Osteoblast (primary cell): ENCODE measurements at regions not wholly inside any gene's neighbourhood (a gene's known extent, or its start where the extent isn't known, plus 50 kb on each side); places are given as distances from the start of the nearest gene placed in this dataset.
"Not testable (repeated sequence)": the region's sequence is repeated elsewhere in the genome, so short reads cannot be mapped to it uniquely, and the experiment has no call there.

ENCODE experiments used
- DNase-seq: peaks from one replicate; pipeline ENCODE4 v3.0.0; 2011; ENCODE audit warnings: low spot score, mixed read lengths; ENCODE audit not compliant: insufficient read length; ENCODE audit errors: missing footprints
- H2AFZ ChIP-seq: 2 replicates; pipeline ENCODE4 v1.6.0; 2011; ENCODE audit warnings: mild to moderate bottlenecking, low read length
- H3K27ac ChIP-seq: 2 replicates; pipeline ENCODE4 v1.5.1; 2011; ENCODE audit warnings: mild to moderate bottlenecking, low read depth, low read length, moderate library complexity
- H3K27me3 ChIP-seq: 2 replicates; pipeline ENCODE4 v1.6.0; 2012; ENCODE audit warnings: mild to moderate bottlenecking, control low read depth, inconsistent platforms, low read length, moderate library complexity; ENCODE audit not compliant: insufficient read depth
- H3K36me3 ChIP-seq: 2 replicates; pipeline ENCODE4 v1.5.1; 2011; ENCODE audit warnings: mild to moderate bottlenecking, low read length, control low read depth, moderate library complexity; ENCODE audit not compliant: insufficient read depth
- H3K4me1 ChIP-seq: 2 replicates; pipeline ENCODE4 v1.5.1; 2011; ENCODE audit warnings: mild to moderate bottlenecking, low read length, control low read depth, moderate library complexity; ENCODE audit not compliant: insufficient read depth
- H3K4me2 ChIP-seq: 2 replicates; pipeline ENCODE4 v1.6.0; 2011; ENCODE audit warnings: mild to moderate bottlenecking, low read length; ENCODE audit not compliant: insufficient read depth
- H3K4me3 ChIP-seq: fragments of 200-600 bp; sonication (generic); 3 replicates; pipeline ENCODE4 v1.5.1; 2012; ENCODE audit warnings: mild to moderate bottlenecking, low read length, inconsistent platforms; ENCODE audit not compliant: insufficient read depth
- H3K79me2 ChIP-seq: 2 replicates; pipeline ENCODE4 v1.6.0; 2012; ENCODE audit warnings: mild to moderate bottlenecking, low read length, control low read depth, inconsistent platforms; ENCODE audit not compliant: insufficient read depth
- H3K9me3 ChIP-seq: 2 replicates; pipeline ENCODE4 v1.5.1; 2011; ENCODE audit warnings: low read depth, low read length, control low read depth
- H4K20me1 ChIP-seq: 2 replicates; pipeline ENCODE4 v1.6.0; 2012; ENCODE audit warnings: mild to moderate bottlenecking, low read length, control low read depth; ENCODE audit not compliant: insufficient read depth

DNA sequence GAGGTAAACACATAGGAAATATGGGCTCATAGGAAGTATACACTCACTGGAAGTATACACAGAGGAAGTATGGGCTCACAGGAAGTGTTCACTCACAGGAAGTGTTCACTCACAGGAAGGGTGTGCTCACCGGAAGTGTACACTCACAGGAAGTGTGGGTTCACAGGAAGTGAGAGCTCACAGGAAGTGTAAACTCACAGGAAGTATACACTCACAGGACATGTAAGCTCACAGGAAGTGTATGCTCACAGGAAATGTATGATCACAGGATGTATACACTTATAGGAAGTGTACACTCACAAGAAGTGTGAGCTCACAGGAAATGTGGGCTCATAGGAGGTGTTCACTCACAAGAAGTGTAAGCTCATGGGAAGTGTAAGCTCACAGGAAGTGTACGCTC, 88.1 kb downstream of the ATP6V0E2 start:
- H3K36me3 ChIP-seq, DNase-seq, H2AFZ ChIP-seq, H3K79me2 ChIP-seq, H3K9me3 ChIP-seq, H4K20me1 ChIP-seq, H3K4me3 ChIP-seq, H3K4me1 ChIP-seq, H3K27ac ChIP-seq, H3K27me3 ChIP-seq, H3K4me2 ChIP-seq: not testable (repeated sequence)

DNA sequence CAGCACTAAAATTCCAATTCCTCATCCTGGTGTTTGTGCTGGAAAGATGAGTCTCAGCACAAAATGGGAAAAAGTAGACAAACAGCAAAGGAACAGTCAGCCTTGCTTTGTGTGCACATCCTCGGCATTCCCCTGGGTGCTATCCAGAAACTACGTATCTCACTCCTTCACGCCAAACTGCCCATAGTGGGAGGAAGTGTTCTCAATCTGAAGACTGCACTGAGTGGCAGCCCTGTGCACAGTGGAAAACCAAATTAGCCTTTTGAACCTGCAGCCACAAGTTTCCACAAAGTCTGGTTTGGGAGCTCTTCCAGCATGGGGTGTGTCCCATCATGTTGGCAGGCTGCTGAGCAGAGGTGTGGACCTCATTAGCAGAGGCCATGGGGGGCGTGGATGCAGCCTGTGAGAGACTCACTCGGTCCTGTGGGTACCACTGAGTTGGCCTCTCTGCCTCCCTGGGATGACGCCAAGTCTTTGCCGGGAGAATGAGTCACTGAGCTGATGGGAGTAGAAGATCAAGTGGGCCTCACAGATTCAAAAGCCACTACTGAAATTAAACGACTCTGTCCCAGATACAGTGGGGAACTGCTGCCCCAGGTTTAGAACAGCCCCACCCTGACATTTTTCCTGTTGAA, 89.0 kb downstream of the ATP6V0E2 start:
- H3K4me2 ChIP-seq, H3K27ac ChIP-seq, H2AFZ ChIP-seq, H3K4me3 ChIP-seq, H3K9me3 ChIP-seq, H3K79me2 ChIP-seq, DNase-seq, H4K20me1 ChIP-seq, H3K4me1 ChIP-seq, H3K36me3 ChIP-seq, H3K27me3 ChIP-seq: not testable (repeated sequence)

DNA sequence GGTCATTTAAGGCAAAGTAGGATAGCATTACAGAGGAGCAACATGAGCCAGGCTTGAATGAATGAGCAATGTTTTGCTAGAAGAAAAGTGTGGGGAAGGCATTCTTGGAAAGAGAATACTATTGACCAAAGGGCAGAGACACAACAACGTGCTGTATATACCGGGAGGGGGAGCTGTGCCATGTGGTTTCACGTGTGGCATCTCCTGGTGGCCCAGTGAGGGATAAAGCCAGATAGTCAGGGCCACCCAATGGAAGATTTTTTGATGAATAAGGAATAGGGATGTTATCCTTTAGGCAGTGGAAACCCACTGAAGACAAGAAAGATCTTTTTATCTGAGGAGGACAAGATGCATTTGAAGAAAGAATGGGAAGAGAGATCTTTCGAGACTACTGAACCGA, 90.2 kb downstream of the ATP6V0E2 start:
- H3K79me2 ChIP-seq, H3K4me2 ChIP-seq, H3K36me3 ChIP-seq, H2AFZ ChIP-seq, H3K4me3 ChIP-seq, H3K9me3 ChIP-seq, H3K27me3 ChIP-seq, H3K27ac ChIP-seq, DNase-seq, H3K4me1 ChIP-seq, H4K20me1 ChIP-seq: not testable (repeated sequence)

DNA sequence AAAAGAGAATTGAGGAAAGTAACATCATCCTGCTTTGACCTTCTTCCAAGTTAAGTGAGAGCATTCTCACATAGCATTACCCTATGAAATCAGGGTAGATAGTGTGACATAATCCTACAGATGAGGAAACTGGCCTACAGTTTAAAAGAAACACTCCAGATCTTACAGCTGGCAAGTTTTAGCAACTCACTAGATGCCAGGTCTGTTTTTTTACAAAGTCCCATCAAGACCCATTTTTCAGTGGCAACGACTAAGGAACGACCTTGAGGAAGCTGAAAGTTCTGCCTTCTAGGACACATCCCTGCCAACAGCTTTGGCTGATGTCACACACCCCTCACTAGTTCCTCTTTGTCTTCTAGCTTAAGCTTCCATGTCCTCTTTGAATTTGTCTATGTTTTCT, 92.7 kb downstream of the ATP6V0E2 start:
- H3K36me3 ChIP-seq, H3K27ac ChIP-seq, H3K4me1 ChIP-seq, H2AFZ ChIP-seq, H3K4me2 ChIP-seq, H3K27me3 ChIP-seq, H3K4me3 ChIP-seq, DNase-seq, H3K9me3 ChIP-seq, H4K20me1 ChIP-seq, H3K79me2 ChIP-seq: not testable (repeated sequence)

DNA sequence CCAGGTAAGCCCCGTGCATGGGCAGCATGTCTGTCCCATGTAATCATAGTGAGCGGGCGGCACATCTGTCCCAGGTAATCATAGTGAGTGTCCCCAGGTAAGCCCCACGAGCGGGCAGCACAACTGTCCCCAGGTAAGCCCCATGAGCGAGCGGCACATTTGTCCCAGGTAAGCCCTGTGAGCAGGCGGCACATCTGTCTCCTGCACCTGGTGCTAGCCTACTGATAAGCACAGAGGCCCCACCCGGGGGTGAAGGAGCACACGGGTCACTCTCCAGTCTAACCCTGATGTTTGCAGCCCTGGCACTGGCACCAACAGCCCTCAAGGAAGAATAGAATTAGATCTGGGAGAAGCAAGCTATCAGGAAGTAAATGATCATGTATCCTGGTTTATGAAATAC, 99.2 kb downstream of the ATP6V0E2 start:
- H3K4me2 ChIP-seq, H3K4me3 ChIP-seq, H3K27ac ChIP-seq, H2AFZ ChIP-seq, H3K79me2 ChIP-seq, H3K27me3 ChIP-seq, H4K20me1 ChIP-seq, H3K4me1 ChIP-seq, H3K36me3 ChIP-seq, H3K9me3 ChIP-seq, DNase-seq: not testable (repeated sequence)

DNA sequence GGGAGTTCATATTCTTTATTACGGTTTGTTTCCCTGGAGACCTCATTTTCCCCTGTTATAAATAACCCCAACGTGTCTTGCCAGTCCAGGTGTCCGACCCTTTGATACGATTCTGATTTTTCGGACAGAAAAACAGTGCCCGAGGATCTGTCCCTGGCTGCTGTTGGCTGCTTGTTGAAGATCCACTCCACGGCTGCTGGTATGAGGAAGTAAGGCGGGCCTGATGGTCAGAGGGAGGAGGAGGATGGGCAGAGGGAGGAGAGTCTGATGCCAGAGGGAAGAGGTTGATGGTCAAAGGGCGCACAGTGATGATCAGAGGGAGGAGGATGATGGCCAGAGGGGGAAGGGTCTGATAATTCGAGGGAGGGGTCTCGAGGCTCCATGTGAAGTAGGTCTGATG, 99.9 kb downstream of the ATP6V0E2 start:
- H3K27me3 ChIP-seq, H3K79me2 ChIP-seq, H4K20me1 ChIP-seq, H3K36me3 ChIP-seq, H3K4me1 ChIP-seq, H3K4me3 ChIP-seq, H2AFZ ChIP-seq, H3K27ac ChIP-seq, H3K9me3 ChIP-seq, DNase-seq, H3K4me2 ChIP-seq: not testable (repeated sequence)

DNA sequence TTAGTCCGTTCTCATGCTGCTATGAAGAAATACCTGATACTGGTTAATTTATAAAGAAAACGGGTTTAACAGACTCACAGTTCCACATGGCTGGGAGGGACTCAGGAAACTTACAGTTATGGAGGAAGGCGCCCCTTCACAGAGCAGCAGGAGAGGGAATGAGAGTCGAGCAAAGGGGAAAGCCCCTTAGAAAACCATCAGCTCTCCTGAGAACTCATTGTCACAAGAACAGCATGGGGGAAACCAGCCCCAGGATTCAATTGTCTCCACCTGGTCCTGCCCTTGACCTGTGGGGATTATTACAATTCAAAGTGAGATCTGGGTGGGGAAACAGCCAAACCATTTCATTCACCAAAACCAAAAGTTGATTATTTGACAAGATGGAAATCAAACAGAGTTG, 101.8 kb downstream of the ATP6V0E2 start:
- H3K4me1 ChIP-seq, H3K27ac ChIP-seq, H3K27me3 ChIP-seq, H4K20me1 ChIP-seq, H3K9me3 ChIP-seq, H3K4me2 ChIP-seq, DNase-seq, H2AFZ ChIP-seq, H3K36me3 ChIP-seq, H3K79me2 ChIP-seq, H3K4me3 ChIP-seq: not testable (repeated sequence)

DNA sequence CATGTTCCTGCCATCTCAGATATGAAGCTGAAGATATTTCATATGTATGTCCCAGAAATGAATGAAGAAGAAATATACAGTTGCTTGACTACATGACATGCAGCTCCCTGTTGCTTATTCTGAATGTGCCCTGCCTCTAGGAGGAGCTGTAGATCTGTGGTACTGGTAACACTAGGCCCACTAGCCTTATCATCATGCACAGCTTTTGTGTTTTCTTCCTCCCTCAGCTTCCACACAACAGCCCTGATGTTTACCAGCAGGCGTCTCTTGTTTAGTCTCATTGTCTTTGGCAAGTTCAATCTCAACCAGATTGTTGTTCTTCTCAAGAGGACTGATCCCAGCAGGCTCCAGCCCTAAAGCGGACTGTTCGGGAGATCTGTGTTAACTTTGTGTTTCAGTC, 104.8 kb downstream of the ATP6V0E2 start:
- DNase-seq, H3K4me3 ChIP-seq, H3K27ac ChIP-seq, H2AFZ ChIP-seq, H3K9me3 ChIP-seq, H3K27me3 ChIP-seq, H3K36me3 ChIP-seq, H3K4me1 ChIP-seq, H3K4me2 ChIP-seq, H4K20me1 ChIP-seq, H3K79me2 ChIP-seq: not testable (repeated sequence)

DNA sequence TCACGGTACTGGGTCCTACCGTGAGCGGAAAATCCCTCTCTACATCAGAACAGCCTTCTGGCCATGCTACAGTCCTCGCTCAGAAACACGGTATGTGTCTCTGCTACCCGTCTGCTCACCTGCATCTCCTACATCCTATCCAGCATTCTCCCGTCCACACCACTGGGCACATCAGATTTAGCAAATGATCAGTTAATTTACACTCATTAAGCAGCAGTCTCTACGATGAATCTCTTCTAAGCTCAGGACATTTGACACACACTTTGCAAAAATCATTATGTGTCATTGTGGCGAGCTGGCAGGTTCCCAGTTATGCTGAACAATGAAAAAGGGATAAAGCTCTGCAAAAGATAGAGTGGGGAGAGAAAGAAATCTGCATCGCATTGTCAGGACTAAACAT, 105.2 kb downstream of the ATP6V0E2 start:
- H3K27me3 ChIP-seq, H3K27ac ChIP-seq, H3K4me2 ChIP-seq, H3K36me3 ChIP-seq, H2AFZ ChIP-seq, H3K4me3 ChIP-seq, H3K4me1 ChIP-seq, H4K20me1 ChIP-seq, H3K9me3 ChIP-seq, H3K79me2 ChIP-seq, DNase-seq: not testable (repeated sequence)
